Adrenal gland (tissue), 9 donors: ENCODE measurements at regions not wholly inside any gene's neighbourhood (a gene's known extent, or its start where the extent isn't known, plus 50 kb on each side); places are given as distances from the start of the nearest gene placed in this dataset.

Experiments
- DNase-seq, 7 donors: peaks; one replicate each; pipeline ENCODE4 v3.0.0-alpha.2; 2019 to 2020
- H3K27ac ChIP-seq, 5 donors: fragments of 200-600 bp; sonication (generic) in 4 of 5; 1 replicate in 3 of 5; 2 replicates in 2 of 5; pipeline versions ENCODE4 v1.5.1 to v1.8.0; 2016 to 2020; ENCODE audit warnings: mild to moderate bottlenecking in 1 of 5
- H3K27me3 ChIP-seq: fragments of 200-600 bp; 2 replicates; pipeline ENCODE4 v1.8.0; 2021
- H3K36me3 ChIP-seq, 2 donors: fragments of 200-600 bp; replicated peaks in 1 of 2; 1 replicate in 1 of 2; 2 replicates in 1 of 2; pipeline versions ENCODE4 v1.5.1 to v1.8.0; 2018 to 2022
- H3K4me1 ChIP-seq, 2 donors: fragments of 200-600 bp; replicated peaks in 1 of 2; 1 replicate in 1 of 2; 2 replicates in 1 of 2; pipeline versions ENCODE4 v1.5.1 to v1.8.0; 2018 to 2021
- H3K4me3 ChIP-seq, 4 donors: fragments of 200-600 bp; sonication (generic) in 3 of 4; one replicate each; pipeline ENCODE4 v1.5.1; 2016 to 2018
- H3K9me3 ChIP-seq, 3 donors: fragments of 200-600 bp; sonication (generic) in 1 of 3; replicated peaks in 1 of 3; 1 replicate in 2 of 3; 2 replicates in 1 of 3; pipeline versions ENCODE4 v1.5.1 to v1.8.0; 2016 to 2021
- POLR2A ChIP-seq, 2 donors: fragments of 450-650 bp; IDR thresholded peaks; one replicate each; pipeline ENCODE4 v1.6.1; 2017; ENCODE audit warnings: antibody characterized with exemption in 2 of 2, mild to moderate bottlenecking in 2 of 2, moderate library complexity in 1 of 2
- WGBS, 4 donors: extraction: QIAGEN DNeasy Blood & Tissue Kit in 2 of 4; methylation state at CpG; one replicate each; pipeline versions ENCODE4 v1.1.5 to v1.1.7; 2013 to 2017; 5-methylcytosine and 5-hydroxymethylcytosine counted together
- intact Hi-C, 2 donors: fragments of 100-400 bp; cut with DNase I; formaldehyde crosslinking; loops; one replicate each; pipeline versions ENCODE4 v1.14.1 to v1.15.0; 2022 to 2023
- TF ChIP-seq, protein P1 (sequence below), 6 experiments: fragments of 450-650 bp in 4 of 6; fragments of 200-600 bp in 2 of 6; sonication (generic) in 1 of 6; IDR thresholded peaks; 1 replicate in 5 of 6; 2 replicates in 1 of 6; pipeline versions ENCODE4 v1.5.1 to v1.8.0; 2016 to 2021; ENCODE audit warnings: antibody characterized with exemption in 6 of 6, mild to moderate bottlenecking in 2 of 6, moderate library complexity in 1 of 6
- donor health status: healthy with polysubstance abuse.
- donor health status: Bipolar disorder and iron deficiency.
- donor health status: DM: yes; HTN: yes; CAD: no.
- donor health status: DM: no; HTN: no; CAD: no.
- donor health status: DM: no; HTN: no; CAD: no.

DNA sequence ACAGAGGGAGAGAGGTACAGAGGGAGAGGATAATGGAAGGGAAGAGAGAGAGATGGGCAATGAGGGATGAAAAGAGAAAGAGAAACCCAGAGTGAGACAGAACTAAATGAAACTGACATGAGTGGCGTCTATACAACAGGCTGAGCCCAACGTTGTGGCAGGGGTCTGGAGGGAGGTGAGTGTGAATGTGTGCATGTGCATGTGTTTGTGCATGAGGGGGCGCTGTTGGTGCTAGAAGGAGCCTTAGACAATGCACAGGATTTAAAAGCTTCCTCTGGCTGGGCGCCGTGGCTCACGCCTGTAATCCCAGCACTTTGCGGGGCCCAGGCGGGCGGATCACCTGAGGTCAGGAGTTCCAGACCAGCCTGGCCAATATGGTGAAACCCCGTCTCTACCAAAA, 454.8 kb upstream of the CDH11 start:
- intact Hi-C loops, result no loop called here
- no peak for DNase-seq
- no peaks in the 10 kb centered on the region for H3K36me3 ChIP-seq

DNA sequence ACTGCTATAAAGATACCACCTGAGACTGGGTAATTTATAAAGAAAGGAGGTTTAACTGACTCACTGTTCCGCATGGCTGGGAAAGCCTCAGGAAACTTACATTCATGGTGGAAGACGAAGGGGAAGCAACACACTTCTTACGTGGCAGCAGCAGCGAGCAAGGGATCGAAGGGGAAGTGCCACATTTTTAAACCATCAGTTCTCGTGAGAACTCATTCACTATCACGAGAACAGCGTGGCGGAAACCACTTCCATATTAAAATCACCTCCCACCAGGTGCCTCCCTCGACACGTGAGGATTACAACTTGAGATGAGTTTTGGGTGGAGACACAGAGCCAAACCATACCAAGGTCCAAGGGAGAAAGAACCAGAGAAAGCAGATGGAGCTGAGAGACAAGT, 454.3 kb upstream of the CDH11 start:
- 90 to 92% (median 91%) methylated on average over 11 of the region's 11 CpGs for WGBS, 4 donors
- TF ChIP-seq, protein P1, sequence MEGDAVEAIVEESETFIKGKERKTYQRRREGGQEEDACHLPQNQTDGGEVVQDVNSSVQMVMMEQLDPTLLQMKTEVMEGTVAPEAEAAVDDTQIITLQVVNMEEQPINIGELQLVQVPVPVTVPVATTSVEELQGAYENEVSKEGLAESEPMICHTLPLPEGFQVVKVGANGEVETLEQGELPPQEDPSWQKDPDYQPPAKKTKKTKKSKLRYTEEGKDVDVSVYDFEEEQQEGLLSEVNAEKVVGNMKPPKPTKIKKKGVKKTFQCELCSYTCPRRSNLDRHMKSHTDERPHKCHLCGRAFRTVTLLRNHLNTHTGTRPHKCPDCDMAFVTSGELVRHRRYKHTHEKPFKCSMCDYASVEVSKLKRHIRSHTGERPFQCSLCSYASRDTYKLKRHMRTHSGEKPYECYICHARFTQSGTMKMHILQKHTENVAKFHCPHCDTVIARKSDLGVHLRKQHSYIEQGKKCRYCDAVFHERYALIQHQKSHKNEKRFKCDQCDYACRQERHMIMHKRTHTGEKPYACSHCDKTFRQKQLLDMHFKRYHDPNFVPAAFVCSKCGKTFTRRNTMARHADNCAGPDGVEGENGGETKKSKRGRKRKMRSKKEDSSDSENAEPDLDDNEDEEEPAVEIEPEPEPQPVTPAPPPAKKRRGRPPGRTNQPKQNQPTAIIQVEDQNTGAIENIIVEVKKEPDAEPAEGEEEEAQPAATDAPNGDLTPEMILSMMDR (IDR thresholded peaks at IDR 0.05), result no peak
- TF ChIP-seq POLR2A (IDR thresholded peaks at IDR 0.05), result no peak

More for the DNA sequence above, 454.8 kb upstream of the CDH11 start:
- Histone ChIP-seq H3K4me3 (no peak overlapping the region), H3K9me3 (no peaks in the 10 kb centered on the region), H3K27me3 (no peaks in the 10 kb centered on the region), H3K4me1 (no peaks in the 10 kb centered on the region), H3K27ac (no peak overlapping the region)
- 69 to 88% (median 83%) methylated on average over 6 to 10 of the region's 10 CpGs for WGBS, 4 donors
- TF ChIP-seq, protein P1 (IDR thresholded peaks at IDR 0.05), result no peak
- TF ChIP-seq POLR2A (IDR thresholded peaks at IDR 0.05), result no peak

DNA sequence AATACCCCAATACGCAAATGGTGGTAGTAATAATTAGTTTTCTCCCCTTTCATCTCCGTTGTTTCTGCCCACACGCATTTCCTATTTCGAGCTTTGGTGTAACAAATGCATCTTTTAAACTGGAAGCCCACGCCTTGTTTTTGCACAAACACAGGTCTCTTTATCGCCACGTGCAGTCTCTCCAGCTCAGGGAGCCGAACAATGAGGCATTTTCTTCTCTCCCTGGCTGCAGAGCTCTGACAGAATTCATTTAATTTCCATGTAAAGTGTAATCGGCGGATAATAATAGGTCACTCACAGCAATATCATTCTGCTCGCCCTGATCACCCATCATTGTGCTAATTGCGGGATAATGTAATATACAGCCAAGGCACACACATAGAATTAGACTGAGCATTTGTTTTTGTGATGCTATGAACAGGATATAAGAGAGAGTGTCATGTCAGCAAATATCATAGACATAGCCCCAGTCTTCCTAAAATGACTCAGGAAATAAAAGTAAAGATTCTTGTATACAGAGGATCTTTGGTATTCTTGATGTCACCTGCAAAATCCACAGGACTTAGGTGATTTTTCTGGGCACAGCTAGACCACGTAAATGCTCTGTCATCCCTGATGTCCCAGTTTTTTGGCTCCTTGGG, 452.6 kb upstream of the CDH11 start:
- TF ChIP-seq, protein P1 (IDR thresholded peaks at IDR 0.05), result no peak
- TF ChIP-seq POLR2A (IDR thresholded peaks at IDR 0.05), result no peak

More for the DNA sequence above, 454.3 kb upstream of the CDH11 start:
- H3K9me3 ChIP-seq, result no peaks in the 10 kb centered on the region
- H3K4me3 ChIP-seq, result no peak overlapping the region
- H3K27ac ChIP-seq, result no peak overlapping the region
- H3K36me3 ChIP-seq, result no peaks in the 10 kb centered on the region
- no peaks in the 10 kb centered on the region for H3K27me3 ChIP-seq
- no peak for DNase-seq
- intact Hi-C loops, result no loop called here
- H3K4me1 ChIP-seq, result no peaks in the 10 kb centered on the region

DNA sequence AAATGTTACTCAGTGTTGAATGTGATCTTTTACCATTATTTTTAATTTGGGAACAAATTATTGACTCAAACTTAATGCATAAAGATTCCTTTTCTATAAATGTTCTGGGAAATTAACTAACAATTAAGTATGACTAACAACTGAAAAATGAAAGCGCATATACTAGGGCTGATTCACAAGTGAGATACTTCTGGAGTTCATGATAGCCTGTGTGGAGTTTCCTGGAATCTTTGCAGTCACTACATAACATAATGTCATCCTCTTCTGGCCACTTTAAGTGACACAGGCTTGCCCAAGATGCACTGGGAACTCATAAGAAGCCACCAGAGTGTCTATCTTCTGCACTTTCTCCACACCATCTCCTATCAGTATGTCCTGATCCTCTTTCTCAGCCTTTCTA, 450.3 kb upstream of the CDH11 start:
- Histone ChIP-seq H3K36me3 (no peaks in the 10 kb centered on the region), H3K4me1 (no peaks in the 10 kb centered on the region), H3K9me3 (no peaks in the 10 kb centered on the region), H3K4me3 (no peak overlapping the region), H3K27ac (no peak overlapping the region), H3K27me3 (no peaks in the 10 kb centered on the region)
- WGBS, 4 donors, result 63 to 84% (median 80%) methylated on average over 1 of the region's 1 CpG
- intact Hi-C loops, result loop anchor here in 1 of 2 donors (5.0 kb wide), 1 partner anchor 65 kb away; no protein-coding TSS in a partner anchor
- TF ChIP-seq POLR2A (IDR thresholded peaks at IDR 0.05), result no peak
- TF ChIP-seq, protein P1 (IDR thresholded peaks at IDR 0.05), result no peak
- DNase-seq, result no peak

More for the DNA sequence above, 452.6 kb upstream of the CDH11 start:
- H3K27me3 ChIP-seq, result no peaks in the 10 kb centered on the region
- H3K4me1 ChIP-seq, result no peaks in the 10 kb centered on the region
- H3K4me3 ChIP-seq, result no peak overlapping the region
- DNase-seq, result no peak
- intact Hi-C loops, result loop anchor here in 1 of 2 donors (5.0 kb wide), 1 partner anchor 67 kb away; no protein-coding TSS in a partner anchor
- no peaks in the 10 kb centered on the region for H3K36me3 ChIP-seq
- WGBS, 4 donors, result 73 to 84% (median 78%) methylated on average over 13 of the region's 13 CpGs
- no peak overlapping the region for H3K27ac ChIP-seq
- no peaks in the 10 kb centered on the region for H3K9me3 ChIP-seq
